Right lobe of liver (tissue), 4 donors: ENCODE measurements at regions not wholly inside any gene's neighbourhood (a gene's known extent, or its start where the extent isn't known, plus 50 kb on each side); places are given as distances from the start of the nearest gene placed in this dataset.

Experiments
- CTCF ChIP-seq, 4 donors: fragments of 200-600 bp in 3 of 4; fragments of 450-650 bp in 1 of 4; IDR thresholded peaks; one replicate each; pipeline versions ENCODE4 v1.5.1 to v1.8.0; 2016 to 2022; ENCODE audit warnings: antibody characterized with exemption in 4 of 4, mild to moderate bottlenecking in 2 of 4
- POLR2A ChIP-seq: fragments of 450-650 bp; IDR thresholded peaks from one replicate; pipeline ENCODE4 v1.6.1; 2017; ENCODE audit warnings: antibody characterized with exemption, mild to moderate bottlenecking
- donor health status: DM: no; HTN: no; CAD: no.
- donor health status: DM: no; HTN: no; CAD: no.
- donor health status: DM: no; HTN: yes; CAD: no.

GRCh38 chr14:42550310-42550709, 943.6 kb downstream of the LRFN5 start:
- TF ChIP-seq CTCF (IDR thresholded peaks at IDR 0.05) (no peak), POLR2A (no peak)
